ENCODE measurements at regions not wholly inside any gene's neighbourhood (a gene's known extent, or its start where the extent isn't known, plus 50 kb on each side); places are given as distances from the start of the nearest gene placed in this dataset.

DNA sequence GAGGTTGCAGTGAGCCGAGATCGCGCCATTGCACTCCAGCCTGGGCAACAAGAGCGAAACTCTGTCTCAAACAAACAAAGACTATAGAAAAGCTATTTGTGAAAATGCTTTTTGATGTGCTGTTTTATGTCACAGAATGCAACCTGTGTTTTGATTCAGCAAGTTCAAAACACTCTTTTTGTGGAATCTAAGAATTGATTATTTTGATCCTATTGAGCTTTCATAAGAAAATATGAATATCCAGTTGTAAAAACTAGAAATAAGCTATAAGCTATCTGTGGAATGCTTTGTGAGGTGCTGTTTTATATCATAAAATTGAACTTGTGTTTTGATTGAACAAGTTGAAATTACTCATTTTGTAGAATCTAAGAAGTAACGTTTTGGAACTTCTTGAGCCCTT lies 110.7 kb upstream of the VPREB1 start:
- TF ChIP-seq POLR2A (IDR thresholded peaks at IDR 0.05) = no peak
- TF ChIP-seq, protein P1, sequence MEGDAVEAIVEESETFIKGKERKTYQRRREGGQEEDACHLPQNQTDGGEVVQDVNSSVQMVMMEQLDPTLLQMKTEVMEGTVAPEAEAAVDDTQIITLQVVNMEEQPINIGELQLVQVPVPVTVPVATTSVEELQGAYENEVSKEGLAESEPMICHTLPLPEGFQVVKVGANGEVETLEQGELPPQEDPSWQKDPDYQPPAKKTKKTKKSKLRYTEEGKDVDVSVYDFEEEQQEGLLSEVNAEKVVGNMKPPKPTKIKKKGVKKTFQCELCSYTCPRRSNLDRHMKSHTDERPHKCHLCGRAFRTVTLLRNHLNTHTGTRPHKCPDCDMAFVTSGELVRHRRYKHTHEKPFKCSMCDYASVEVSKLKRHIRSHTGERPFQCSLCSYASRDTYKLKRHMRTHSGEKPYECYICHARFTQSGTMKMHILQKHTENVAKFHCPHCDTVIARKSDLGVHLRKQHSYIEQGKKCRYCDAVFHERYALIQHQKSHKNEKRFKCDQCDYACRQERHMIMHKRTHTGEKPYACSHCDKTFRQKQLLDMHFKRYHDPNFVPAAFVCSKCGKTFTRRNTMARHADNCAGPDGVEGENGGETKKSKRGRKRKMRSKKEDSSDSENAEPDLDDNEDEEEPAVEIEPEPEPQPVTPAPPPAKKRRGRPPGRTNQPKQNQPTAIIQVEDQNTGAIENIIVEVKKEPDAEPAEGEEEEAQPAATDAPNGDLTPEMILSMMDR (IDR thresholded peaks at IDR 0.05) = no peak
